ENCODE measurements at regions not wholly inside any gene's neighbourhood (a gene's known extent, or its start where the extent isn't known, plus 50 kb on each side); places are given as distances from the start of the nearest gene placed in this dataset.

DNA sequence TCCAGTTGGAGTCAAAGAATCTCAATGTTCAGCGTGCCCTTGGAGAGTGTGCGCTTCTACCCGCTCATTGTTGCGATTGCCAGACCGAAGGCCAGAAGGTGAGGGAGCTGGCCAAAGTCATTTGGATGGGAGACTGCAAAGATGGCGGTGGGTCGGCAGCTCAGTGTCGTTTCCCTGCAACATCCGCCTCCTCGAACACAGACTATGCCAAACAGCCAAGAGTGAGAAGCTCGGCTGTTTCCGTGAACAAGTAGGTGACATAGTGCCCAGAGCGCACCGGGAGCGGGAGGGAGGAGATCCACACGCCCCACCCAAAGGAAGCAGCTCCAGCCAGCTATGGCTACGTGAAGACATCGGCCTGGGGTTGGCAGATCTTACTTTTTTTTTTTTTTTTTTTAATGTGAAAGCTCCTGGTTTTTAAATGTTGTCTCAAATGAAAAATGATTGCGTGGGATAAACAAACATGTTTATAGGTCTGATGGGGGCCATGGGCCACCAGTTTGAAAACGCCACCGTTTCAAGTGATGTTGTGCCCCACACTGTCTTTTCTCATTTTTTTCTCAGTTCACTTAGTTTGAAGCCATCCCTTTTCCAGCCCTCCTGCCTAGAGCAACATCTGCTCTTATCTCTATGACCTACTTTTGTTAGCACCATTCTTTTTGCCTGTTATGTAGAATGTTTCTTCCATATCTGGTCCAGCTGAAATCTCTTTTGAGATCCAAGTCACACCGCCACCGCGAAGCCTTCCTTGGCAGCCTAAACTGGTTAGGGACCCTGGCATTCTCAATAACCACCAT is 682.4 kb downstream of the RNF144A start:
- in situ Hi-C loops (cut with MboI): no loop called here
- no peaks in the 10 kb centered on the region for H3K27me3 ChIP-seq (replicated peaks; ENCODE audit: insufficient read depth)
- H3K9ac ChIP-seq: no peak overlapping the region
- H3F3A ChIP-seq (ENCODE audit: insufficient read depth): no peaks in the 10 kb centered on the region
- H4K20me1 ChIP-seq (ENCODE audit: insufficient read depth): no peaks in the 10 kb centered on the region
- no peaks in the 10 kb centered on the region for H3K9me2 ChIP-seq (ENCODE audit: insufficient read depth)
- DNase-seq: no peak
- TF ChIP-seq EZH2 (IDR thresholded peaks at IDR 0.05; ENCODE audit: insufficient read depth, poor library complexity, severe bottlenecking): no peak
- TF ChIP-seq EZH2phosphoT487 (IDR thresholded peaks at IDR 0.05; ENCODE audit: insufficient read depth, low read depth): no peak
- peaks cover 4% of the 10 kb centered on the region; the same call in 1 of the 2 replicates for H3K4me1 ChIP-seq (ENCODE audit: insufficient read depth)
- no peaks in the 10 kb centered on the region for H3K79me2 ChIP-seq (ENCODE audit: insufficient read depth)
- no peak overlapping the region for H3K4me3 ChIP-seq
- no peak overlapping the region for H3K4me2 ChIP-seq (ENCODE audit: unreplicated experiment)
- H3K9me3 ChIP-seq (ENCODE audit: low read depth): no peaks in the 10 kb centered on the region
- 73 to 78% methylated on average over 24 of the region's 24 CpGs for WGBS, 2 experiments (ENCODE audit: low coverage in 1 of 2, low lambda C conversion rate in 2 of 2, missing lambda C conversion rate in 2 of 2)
- H2AFZ ChIP-seq: no peak overlapping the region
- H3K27ac ChIP-seq: no peak overlapping the region
- no peaks in the 10 kb centered on the region for H3K36me3 ChIP-seq (ENCODE audit: low read depth)

DNA sequence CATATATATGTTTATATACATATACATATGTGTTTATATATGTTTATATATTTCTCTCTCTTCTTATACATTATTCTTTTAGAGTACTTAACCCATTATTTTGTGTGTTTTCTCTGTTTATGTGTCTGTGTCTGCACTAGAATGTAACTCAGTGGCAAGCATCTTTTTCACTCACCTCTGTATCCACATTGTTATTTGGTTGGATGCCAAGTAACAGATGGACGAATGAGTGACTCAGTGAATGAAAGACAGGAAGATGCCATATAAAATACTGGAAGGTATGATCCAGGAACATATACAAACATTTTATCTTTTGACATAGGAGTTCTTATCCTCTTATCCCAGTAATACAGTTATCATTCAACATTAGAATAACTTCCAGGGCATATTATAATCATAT is 684.8 kb downstream of the RNF144A start:
- in situ Hi-C loops (cut with MboI): no loop called here
- Histone ChIP-seq H3K9me3 (ENCODE audit: low read depth) (no peaks in the 10 kb centered on the region), H3K4me3 (no peak overlapping the region), H3K9ac (no peak overlapping the region), H4K20me1 (ENCODE audit: insufficient read depth) (no peaks in the 10 kb centered on the region), H3K27ac (no peak overlapping the region), H3K4me2 (ENCODE audit: unreplicated experiment) (no peak overlapping the region), H3F3A (ENCODE audit: insufficient read depth) (no peaks in the 10 kb centered on the region), H2AFZ (no peak overlapping the region), H3K79me2 (ENCODE audit: insufficient read depth) (no peaks in the 10 kb centered on the region), H3K27me3 (replicated peaks; ENCODE audit: insufficient read depth) (no peaks in the 10 kb centered on the region), H3K4me1 (ENCODE audit: insufficient read depth) (peaks cover 4% of the 10 kb centered on the region; the same call in 1 of the 2 replicates), H3K9me2 (ENCODE audit: insufficient read depth) (no peaks in the 10 kb centered on the region), H3K36me3 (ENCODE audit: low read depth) (no peaks in the 10 kb centered on the region)
- no peak for DNase-seq
- TF ChIP-seq EZH2 (IDR thresholded peaks at IDR 0.05; ENCODE audit: insufficient read depth, poor library complexity, severe bottlenecking): no peak
- TF ChIP-seq EZH2phosphoT487 (IDR thresholded peaks at IDR 0.05; ENCODE audit: insufficient read depth, low read depth): no peak
- 0 to 10% methylated on average over 1 of the region's 1 CpG for WGBS, 2 experiments (ENCODE audit: low coverage in 1 of 2, low lambda C conversion rate in 2 of 2, missing lambda C conversion rate in 2 of 2)

DNA sequence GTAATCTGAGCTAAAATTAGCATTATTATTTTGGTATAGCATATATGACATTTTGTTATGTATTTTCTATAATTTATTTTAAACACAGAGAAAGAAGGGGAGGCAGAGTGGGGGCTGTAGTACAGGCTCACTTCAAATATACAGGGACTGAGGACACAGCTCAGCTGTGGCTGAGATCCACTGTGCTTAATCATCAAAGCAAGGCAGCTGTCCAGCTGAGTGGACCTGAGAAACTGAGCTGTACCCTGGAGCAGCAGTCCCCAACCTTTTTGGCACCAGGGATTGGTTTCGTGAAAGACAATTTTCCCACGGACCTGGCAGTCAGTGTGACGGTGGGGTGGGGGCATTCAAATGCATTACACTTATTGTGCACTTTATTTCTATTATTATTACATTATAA is 687.2 kb downstream of the RNF144A start:
- no peak for TF ChIP-seq EZH2 (IDR thresholded peaks at IDR 0.05; ENCODE audit: insufficient read depth, poor library complexity, severe bottlenecking)
- TF ChIP-seq EZH2phosphoT487 (IDR thresholded peaks at IDR 0.05; ENCODE audit: insufficient read depth, low read depth): no peak
- Histone ChIP-seq H3K9me3 (ENCODE audit: low read depth) (no peaks in the 10 kb centered on the region), H3K79me2 (ENCODE audit: insufficient read depth) (no peaks in the 10 kb centered on the region), H3K27me3 (replicated peaks; ENCODE audit: insufficient read depth) (no peaks in the 10 kb centered on the region), H3K9me2 (ENCODE audit: insufficient read depth) (no peaks in the 10 kb centered on the region), H3F3A (ENCODE audit: insufficient read depth) (no peaks in the 10 kb centered on the region), H3K27ac (no peak overlapping the region), H3K4me3 (no peak overlapping the region), H4K20me1 (ENCODE audit: insufficient read depth) (no peaks in the 10 kb centered on the region), H3K4me1 (ENCODE audit: insufficient read depth) (peaks cover 4% of the 10 kb centered on the region; the same call in 1 of the 2 replicates), H3K4me2 (ENCODE audit: unreplicated experiment) (no peak overlapping the region), H3K36me3 (ENCODE audit: low read depth) (no peaks in the 10 kb centered on the region), H2AFZ (no peak overlapping the region), H3K9ac (no peak overlapping the region)
- DNase-seq: peak; percentile 69
- in situ Hi-C loops (cut with MboI): no loop called here
- WGBS, 2 experiments (ENCODE audit: low coverage in 1 of 2, low lambda C conversion rate in 2 of 2, missing lambda C conversion rate in 2 of 2): 54 to 58% methylated on average over 3 of the region's 3 CpGs

DNA sequence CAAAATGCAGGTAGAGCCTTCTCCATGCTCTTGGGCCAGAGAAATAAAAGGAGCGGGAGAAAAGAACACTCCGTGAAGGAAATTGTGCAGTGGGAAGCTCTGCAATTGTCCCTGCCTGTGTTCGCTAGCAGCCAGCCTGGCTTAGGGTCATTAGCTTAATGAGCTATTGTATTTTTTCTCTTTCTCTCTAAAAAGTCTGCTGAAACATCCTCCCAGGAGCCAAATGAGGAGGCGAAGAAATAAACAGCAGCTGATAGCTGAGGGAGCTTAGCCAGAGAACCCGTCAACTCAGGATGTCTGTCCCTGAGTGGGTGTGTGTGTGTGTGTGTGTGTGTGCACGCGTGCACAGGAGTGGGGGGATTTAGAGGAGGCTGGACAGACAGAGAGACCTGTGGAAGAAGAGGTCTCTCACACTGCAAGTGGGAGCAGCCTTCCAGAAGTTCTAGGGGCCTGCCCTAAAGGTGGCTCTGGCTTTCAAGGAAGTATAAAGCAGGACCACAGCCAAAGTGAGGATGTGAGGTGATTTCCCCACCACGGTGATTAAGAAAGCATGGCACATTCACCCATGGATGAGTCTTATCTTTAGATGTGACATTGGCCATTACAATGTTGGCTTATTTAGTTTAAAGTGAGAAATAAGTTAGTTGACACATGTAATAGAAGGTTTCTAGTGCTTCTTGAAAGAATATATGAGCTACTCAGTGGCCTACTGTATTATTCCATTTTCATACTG is 690.4 kb downstream of the RNF144A start:
- in situ Hi-C loops (cut with MboI): no loop called here
- Histone ChIP-seq H3K36me3 (ENCODE audit: low read depth) (no peaks in the 10 kb centered on the region), H3K4me1 (ENCODE audit: insufficient read depth) (peaks cover 4% of the 10 kb centered on the region; the same call in 1 of the 2 replicates), H3K27ac (no peak overlapping the region), H3K9me2 (ENCODE audit: insufficient read depth) (no peaks in the 10 kb centered on the region), H4K20me1 (ENCODE audit: insufficient read depth) (no peaks in the 10 kb centered on the region), H3K9me3 (ENCODE audit: low read depth) (no peaks in the 10 kb centered on the region), H3F3A (ENCODE audit: insufficient read depth) (no peaks in the 10 kb centered on the region), H3K27me3 (replicated peaks; ENCODE audit: insufficient read depth) (no peaks in the 10 kb centered on the region), H2AFZ (no peak overlapping the region), H3K4me3 (no peak overlapping the region), H3K4me2 (ENCODE audit: unreplicated experiment) (no peak overlapping the region), H3K79me2 (ENCODE audit: insufficient read depth) (no peaks in the 10 kb centered on the region), H3K9ac (no peak overlapping the region)
- no peak for TF ChIP-seq EZH2 (IDR thresholded peaks at IDR 0.05; ENCODE audit: insufficient read depth, poor library complexity, severe bottlenecking)
- TF ChIP-seq EZH2phosphoT487 (IDR thresholded peaks at IDR 0.05; ENCODE audit: insufficient read depth, low read depth): no peak
- no peak for DNase-seq
- WGBS, 2 experiments (ENCODE audit: low coverage in 1 of 2, low lambda C conversion rate in 2 of 2, missing lambda C conversion rate in 2 of 2): 91 to 95% methylated on average over 8 of the region's 8 CpGs

Data from GM23248 (cell line).